AG09319 (cell line): ENCODE measurements at regions not wholly inside any gene's neighbourhood (a gene's known extent, or its start where the extent isn't known, plus 50 kb on each side); places are given as distances from the start of the nearest gene placed in this dataset.

Experiments used
- DNase-seq: peaks from one replicate; pipeline ENCODE4 v3.0.0-alpha.2; 2010; ENCODE audit warnings: low read depth; ENCODE audit errors: extremely low read depth
- TF ChIP-seq, protein P1 (sequence below): IDR thresholded peaks from 2 replicates; pipeline ENCODE4 v1.5.1; 2011; ENCODE audit warnings: low read depth, mild to moderate bottlenecking, inconsistent platforms, low read length, moderate library complexity

DNA sequence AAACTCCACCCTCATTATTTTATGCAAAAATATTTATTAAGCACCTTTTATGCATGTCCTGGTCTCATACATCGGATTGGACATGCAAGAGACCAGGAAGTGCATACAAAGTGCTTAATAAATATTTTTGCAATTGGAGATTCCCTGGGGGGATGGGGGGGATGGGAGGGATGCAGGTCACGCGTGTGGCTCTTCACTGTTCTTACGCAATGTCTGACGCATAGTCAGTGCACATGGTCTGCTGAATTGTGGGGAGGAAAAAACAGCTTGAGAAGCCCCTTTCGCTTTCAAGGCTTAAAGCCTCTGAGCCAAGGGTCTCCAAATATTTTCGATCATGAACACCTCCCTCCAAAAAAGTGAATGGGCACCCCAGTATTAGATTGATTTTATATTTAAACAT, 96.7 kb upstream of the XYLT1 start:
- no peak for DNase-seq
- TF ChIP-seq, protein P1, sequence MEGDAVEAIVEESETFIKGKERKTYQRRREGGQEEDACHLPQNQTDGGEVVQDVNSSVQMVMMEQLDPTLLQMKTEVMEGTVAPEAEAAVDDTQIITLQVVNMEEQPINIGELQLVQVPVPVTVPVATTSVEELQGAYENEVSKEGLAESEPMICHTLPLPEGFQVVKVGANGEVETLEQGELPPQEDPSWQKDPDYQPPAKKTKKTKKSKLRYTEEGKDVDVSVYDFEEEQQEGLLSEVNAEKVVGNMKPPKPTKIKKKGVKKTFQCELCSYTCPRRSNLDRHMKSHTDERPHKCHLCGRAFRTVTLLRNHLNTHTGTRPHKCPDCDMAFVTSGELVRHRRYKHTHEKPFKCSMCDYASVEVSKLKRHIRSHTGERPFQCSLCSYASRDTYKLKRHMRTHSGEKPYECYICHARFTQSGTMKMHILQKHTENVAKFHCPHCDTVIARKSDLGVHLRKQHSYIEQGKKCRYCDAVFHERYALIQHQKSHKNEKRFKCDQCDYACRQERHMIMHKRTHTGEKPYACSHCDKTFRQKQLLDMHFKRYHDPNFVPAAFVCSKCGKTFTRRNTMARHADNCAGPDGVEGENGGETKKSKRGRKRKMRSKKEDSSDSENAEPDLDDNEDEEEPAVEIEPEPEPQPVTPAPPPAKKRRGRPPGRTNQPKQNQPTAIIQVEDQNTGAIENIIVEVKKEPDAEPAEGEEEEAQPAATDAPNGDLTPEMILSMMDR, result no peak

DNA sequence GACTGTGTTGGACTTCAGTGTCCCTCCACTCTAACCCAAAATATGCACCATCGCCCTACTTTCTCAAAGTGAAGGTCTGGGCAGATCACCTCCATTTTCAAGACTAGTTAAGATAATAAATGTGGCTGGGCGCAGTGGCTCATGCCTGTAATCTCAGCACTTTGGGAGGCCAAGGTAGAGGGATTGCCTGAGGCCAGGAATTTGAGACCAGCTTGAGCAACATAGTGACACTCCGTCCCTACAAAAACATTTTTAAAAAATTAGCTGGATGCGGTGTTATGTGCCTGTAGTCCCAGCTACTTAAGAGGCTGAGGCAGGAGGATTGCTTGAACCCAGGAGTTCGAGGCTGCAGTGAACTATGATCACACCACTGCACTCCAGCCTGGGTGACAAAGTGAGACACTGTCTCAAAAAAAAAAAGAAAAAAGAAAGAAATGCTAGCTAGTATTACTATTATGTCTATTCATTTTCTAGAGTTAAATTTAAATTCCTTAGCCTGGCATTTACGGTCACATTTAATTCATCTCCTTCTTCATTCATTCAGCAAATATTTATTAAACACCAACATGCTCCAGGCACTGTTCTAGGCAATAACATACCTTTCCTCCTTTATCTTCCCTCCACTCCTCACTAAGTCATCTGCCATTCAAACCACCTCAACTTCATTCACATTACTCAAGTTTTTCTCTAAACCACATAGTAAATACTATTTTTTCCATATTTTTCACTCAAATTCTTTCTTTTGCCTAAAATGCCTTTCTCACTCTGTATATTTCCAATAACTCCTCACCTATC, 96.1 kb upstream of the XYLT1 start:
- TF ChIP-seq, protein P1, result no peak
- DNase-seq, result no peak

DNA sequence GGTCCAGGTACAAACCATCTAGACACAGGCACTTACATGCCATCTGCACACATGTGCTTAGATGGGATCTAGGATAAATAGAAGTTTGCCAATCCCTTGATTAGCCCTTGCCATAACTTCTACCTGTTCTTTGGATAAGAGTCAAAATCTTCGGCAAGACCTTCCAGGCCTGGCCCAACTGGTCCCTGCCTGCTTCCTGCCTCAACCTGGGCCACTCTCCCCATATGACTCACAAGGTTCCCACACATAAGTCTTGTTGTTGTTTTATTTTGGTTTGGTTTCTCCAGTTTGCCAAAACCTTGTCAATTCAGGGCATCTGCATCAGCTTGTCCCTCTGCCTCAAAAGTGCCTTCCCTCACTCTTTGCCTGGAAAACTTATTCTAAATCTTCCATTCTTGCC, 95.3 kb upstream of the XYLT1 start:
- TF ChIP-seq, protein P1, result no peak
- no peak for DNase-seq

DNA sequence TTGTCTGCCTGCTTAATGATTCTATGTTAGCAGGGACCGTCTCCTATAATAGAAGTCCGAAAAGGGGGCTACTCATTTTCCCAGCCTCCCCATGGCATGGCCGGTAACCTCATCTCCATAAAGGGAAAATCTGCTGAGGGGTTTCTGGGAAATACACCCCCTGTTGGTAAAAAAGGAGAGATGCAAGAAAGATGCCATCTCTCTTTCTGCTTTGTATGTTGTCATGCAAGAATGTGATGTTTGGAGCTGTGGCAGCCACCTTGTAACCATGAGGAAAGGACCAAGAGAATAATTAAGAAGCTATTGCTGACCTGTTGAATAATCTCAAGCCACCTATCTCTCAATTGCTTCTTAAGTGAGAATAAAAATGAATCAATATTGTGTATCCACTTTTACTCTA, 94.8 kb upstream of the XYLT1 start:
- no peak for DNase-seq
- TF ChIP-seq, protein P1, result no peak

DNA sequence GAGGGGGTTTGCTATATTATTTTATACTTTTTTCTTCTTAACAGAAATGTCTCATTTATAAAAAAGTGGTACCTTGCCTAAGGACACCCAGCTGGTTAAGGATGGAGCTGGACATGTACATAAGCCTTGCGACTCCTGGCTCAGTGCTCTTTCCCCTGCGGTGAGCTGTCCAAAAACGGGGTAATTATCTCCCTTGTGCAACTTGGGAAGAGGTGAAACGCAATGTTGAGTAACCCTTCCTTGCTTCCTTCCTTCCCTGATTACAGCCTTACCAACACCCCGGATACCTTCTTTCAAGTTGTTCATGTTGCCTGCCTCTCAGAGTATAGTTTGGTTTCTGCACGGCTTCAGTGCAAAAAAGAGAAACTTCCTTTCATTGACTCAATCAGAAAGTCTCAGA, 94.1 kb upstream of the XYLT1 start:
- TF ChIP-seq, protein P1, result no peak
- no peak for DNase-seq

DNA sequence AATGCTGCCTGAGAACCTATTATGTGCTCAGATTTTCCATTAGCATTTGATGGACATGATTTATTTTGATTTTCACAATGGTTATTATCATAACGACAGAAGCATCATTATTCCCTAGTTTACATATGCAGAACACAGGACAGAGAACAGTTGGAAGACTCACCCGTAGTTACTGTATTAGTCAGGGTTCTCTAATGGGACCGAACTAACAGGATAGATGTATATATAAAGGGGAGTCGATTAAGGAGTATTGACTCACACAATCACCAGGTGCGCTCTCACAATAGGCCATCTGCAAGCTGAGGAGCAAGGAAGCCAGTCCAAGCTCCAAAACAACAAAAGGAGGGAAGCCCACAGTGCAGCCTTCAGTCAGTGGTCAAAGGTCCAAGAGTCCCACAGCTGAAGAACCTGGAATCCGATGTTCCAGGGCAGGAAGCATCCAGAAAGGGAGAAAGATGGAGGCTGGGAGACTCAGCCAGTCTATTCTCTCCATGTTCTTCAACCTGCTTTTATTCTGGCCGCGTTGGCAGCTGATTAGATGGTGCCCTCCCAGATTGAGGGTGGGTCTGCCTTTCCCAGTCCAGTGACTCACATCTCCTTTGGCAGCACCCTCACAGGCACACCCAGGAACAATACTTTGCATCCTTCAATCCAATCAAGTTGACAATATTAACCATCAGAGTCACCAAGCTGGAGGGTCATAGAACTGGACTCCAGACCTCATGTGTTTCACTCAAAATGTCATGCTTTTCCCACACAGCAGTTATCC, 92.7 kb upstream of the XYLT1 start:
- DNase-seq, result no peak
- TF ChIP-seq, protein P1, result no peak

DNA sequence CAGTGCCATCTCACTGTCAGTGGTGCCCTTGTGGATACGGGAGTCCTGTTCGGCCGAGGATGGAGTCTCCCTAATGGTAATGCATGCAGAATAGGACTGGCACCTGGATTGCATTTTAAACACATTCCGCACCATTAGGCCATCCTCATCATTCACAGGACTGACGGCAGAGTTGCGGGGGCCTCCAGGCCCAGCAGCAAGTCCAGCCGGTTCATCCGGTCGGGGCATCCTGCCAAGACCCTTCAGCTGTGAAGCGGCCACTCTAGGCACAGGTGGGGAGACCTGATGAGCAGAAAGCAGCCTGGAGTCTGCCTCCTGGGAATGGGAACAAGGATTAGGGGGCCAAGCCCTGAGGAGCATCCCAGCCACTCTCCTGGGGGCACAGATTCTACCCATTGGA, 90.3 kb upstream of the XYLT1 start:
- TF ChIP-seq, protein P1, result no peak
- no peak for DNase-seq
